ENCODE measurements at regions not wholly inside any gene's neighbourhood (a gene's known extent, or its start where the extent isn't known, plus 50 kb on each side); places are given as distances from the start of the nearest gene placed in this dataset.
A peak's percentile ranks its signal among the peaks of the same experiment; 100 is the strongest.

DNA sequence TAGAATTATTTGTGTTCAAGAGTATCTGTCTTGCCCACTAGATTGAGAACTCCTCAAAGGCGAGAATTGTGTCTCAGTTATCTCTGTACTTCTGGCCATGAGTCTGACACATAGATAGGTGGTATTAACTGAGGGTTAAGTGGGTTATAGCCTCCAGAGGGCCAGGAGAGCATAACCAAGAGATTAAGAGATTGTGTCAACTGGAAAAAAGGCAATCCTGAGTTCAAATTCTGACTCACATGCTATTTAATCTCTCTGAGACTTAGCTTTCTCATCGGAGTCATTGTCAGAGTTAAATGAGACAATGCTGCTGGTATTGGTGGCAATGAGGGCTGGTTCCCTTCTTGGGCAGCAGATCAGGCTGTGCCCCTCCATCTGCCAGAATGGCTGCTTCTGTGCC is 330.9 kb downstream of the TNS1 start:
- Histone ChIP-seq H3K4me1 (peaks cover 22 to 69% (median 26%) of the 10 kb centered on the region in 3 donors), H3K36me3 (no peaks in the 10 kb centered on the region), H3K4me3 (no peak overlapping the region), H3K27ac (peak overlapping the region; percentile 61 to 84 (median 73)), H3K27me3 (no peaks in the 10 kb centered on the region), H3K9me3 (no peaks in the 10 kb centered on the region)
- 23 to 57% methylated on average over 2 of the region's 2 CpGs for WGBS, 2 donors
- TF ChIP-seq, protein P1, sequence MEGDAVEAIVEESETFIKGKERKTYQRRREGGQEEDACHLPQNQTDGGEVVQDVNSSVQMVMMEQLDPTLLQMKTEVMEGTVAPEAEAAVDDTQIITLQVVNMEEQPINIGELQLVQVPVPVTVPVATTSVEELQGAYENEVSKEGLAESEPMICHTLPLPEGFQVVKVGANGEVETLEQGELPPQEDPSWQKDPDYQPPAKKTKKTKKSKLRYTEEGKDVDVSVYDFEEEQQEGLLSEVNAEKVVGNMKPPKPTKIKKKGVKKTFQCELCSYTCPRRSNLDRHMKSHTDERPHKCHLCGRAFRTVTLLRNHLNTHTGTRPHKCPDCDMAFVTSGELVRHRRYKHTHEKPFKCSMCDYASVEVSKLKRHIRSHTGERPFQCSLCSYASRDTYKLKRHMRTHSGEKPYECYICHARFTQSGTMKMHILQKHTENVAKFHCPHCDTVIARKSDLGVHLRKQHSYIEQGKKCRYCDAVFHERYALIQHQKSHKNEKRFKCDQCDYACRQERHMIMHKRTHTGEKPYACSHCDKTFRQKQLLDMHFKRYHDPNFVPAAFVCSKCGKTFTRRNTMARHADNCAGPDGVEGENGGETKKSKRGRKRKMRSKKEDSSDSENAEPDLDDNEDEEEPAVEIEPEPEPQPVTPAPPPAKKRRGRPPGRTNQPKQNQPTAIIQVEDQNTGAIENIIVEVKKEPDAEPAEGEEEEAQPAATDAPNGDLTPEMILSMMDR (IDR thresholded peaks at IDR 0.05): peak in 1 of 6 experiments; percentile 10
- TF ChIP-seq POLR2A (IDR thresholded peaks at IDR 0.05): no peak
- intact Hi-C loops (cut with DNase I): no loop called here
- no peak for DNase-seq

DNA sequence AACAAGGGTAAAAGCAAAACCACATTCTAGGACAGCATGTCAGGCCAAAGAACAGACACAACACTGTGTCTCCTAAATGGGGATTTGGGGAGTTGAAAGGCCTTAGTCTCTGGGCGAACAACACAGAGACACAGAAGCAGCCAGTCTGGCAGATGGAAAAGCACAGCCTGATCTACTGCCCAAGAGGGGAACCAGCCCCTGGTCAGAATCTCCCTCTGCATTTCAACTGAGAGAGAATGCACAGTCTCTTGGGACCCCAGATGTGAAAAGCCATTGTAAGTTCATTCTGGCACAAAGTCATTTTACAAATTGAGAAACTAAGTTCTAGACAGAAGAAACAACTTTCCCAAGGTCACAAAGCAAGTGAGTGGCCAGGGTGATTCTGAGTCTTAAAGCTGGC is 331.7 kb downstream of the TNS1 start:
- H3K9me3 ChIP-seq: no peaks in the 10 kb centered on the region
- H3K4me1 ChIP-seq: peaks cover 29 to 77% (median 31%) of the 10 kb centered on the region in 3 donors
- DNase-seq: no peak
- no peak overlapping the region for H3K4me3 ChIP-seq
- no peak for TF ChIP-seq POLR2A (IDR thresholded peaks at IDR 0.05)
- TF ChIP-seq, protein P1 (IDR thresholded peaks at IDR 0.05): no peak
- no peaks in the 10 kb centered on the region for H3K36me3 ChIP-seq
- H3K27me3 ChIP-seq: no peaks in the 10 kb centered on the region
- H3K27ac ChIP-seq: peak overlapping the region; percentile 61 to 84 (median 73)
- WGBS, 2 donors: 80 to 100% methylated on average over 1 of the region's 1 CpG
- intact Hi-C loops (cut with DNase I): no loop called here

DNA sequence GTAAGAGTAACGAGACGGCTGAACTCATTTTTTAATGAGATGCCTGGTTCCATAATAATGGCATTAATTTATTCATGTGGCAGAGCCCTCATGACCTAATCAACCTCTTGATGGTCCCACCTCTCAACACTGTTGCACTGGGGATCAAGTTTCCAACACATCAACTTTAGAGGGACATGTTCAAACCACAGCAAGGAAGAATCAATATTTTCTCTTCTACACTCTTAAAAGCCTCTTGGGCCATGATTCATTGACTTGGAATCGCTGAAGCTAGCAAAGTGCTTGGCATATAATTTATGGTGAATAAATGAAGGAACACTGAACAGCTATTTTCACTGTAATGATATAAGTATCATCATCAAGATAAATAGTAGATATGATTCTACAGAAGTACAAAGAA is 333.0 kb downstream of the TNS1 start:
- WGBS, 2 donors: 69 to 70% methylated on average over 3 of the region's 3 CpGs
- no peak for DNase-seq
- Histone ChIP-seq H3K27me3 (no peaks in the 10 kb centered on the region), H3K27ac (peak overlapping the region in 2 of 4 donors; percentile 78 to 84), H3K4me3 (no peak overlapping the region), H3K9me3 (no peaks in the 10 kb centered on the region), H3K4me1 (peaks cover 29 to 87% (median 31%) of the 10 kb centered on the region in 3 donors), H3K36me3 (no peaks in the 10 kb centered on the region)
- intact Hi-C loops (cut with DNase I): no loop called here
- TF ChIP-seq, protein P1 (IDR thresholded peaks at IDR 0.05): no peak
- no peak for TF ChIP-seq POLR2A (IDR thresholded peaks at IDR 0.05)

DNA sequence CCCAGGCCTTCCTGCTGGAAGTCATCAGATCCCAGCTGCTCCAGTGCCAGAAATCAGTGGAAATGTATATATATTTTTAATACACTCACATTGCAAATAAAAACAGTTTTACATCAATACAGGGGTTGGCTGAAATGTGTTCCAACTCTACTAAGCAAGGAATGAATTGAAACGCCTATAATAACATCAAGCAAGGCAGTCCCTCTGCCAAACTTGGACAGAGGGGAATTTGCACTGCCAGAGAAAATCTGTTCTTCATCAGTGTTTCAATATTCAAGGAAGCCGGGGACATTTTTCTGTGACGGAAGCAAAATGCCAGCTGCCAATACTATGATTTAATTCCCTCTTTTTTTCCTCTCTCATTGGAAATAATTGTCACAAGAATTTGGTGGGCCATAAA is 335.3 kb downstream of the TNS1 start:
- 56 to 59% methylated on average over 3 of the region's 3 CpGs for WGBS, 2 donors
- DNase-seq: no peak
- H3K9me3 ChIP-seq: no peaks in the 10 kb centered on the region

DNA sequence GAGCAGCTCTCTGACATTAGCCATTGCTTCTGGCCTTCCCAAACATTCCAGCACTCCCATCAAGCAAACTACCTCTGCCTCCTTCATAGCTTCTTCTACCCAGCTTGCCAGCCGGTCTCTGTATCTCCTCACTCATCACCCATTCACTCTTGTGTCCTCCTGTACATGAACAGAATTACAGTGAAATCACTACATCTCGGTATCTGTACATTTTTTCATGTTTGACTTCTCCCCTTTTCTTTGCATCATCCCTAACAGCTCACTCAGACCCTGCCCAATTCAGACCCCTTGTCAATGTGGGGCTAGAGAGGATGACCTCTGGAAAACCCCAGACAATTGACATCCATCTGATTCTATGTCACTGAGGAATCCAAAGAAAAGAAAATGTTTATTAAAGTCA is 335.8 kb downstream of the TNS1 start:
- peaks cover 22 to 79% (median 25%) of the 10 kb centered on the region in 3 donors for H3K4me1 ChIP-seq
- no peaks in the 10 kb centered on the region for H3K36me3 ChIP-seq
- H3K9me3 ChIP-seq: no peaks in the 10 kb centered on the region
- no peak for TF ChIP-seq POLR2A (IDR thresholded peaks at IDR 0.05)
- TF ChIP-seq, protein P1 (IDR thresholded peaks at IDR 0.05): no peak
- no peak overlapping the region for H3K4me3 ChIP-seq
- DNase-seq: no peak
- intact Hi-C loops (cut with DNase I): no loop called here
- H3K27me3 ChIP-seq: no peaks in the 10 kb centered on the region
- 58% methylated on average over 2 of the region's 2 CpGs for WGBS, 2 donors
- H3K27ac ChIP-seq: peak overlapping the region; percentile 15 to 68 (median 53)

More for the DNA sequence above, 335.3 kb downstream of the TNS1 start:
- H3K4me3 ChIP-seq: no peak overlapping the region
- peak overlapping the region; percentile 15 to 68 (median 53) for H3K27ac ChIP-seq
- intact Hi-C loops (cut with DNase I): no loop called here
- H3K4me1 ChIP-seq: peaks cover 23 to 79% (median 25%) of the 10 kb centered on the region in 3 donors
- no peaks in the 10 kb centered on the region for H3K27me3 ChIP-seq
- TF ChIP-seq POLR2A (IDR thresholded peaks at IDR 0.05): no peak
- TF ChIP-seq, protein P1 (IDR thresholded peaks at IDR 0.05): no peak
- H3K36me3 ChIP-seq: no peaks in the 10 kb centered on the region
